ENCODE measurements at regions not wholly inside any gene's neighbourhood (a gene's known extent, or its start where the extent isn't known, plus 50 kb on each side); places are given as distances from the start of the nearest gene placed in this dataset.

DNA sequence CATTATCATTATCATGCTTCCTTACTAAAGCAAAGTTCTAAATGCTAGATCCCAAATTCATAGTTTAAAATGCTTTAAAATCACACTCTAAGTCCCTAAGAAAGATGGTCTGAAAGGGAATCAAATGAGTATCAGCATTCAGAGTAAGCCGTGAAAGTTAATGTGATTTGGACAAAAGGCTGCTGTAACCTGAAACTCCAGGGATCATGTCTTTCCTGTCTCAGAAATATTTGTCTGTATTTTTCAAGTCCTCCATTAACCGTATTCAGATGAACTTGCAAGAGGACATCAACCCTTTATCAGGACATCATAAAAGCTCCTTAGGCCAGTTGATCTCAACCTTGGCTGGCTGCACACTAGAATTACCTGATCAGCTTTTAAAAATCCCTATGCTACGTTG is 324.3 kb upstream of the PKDCC start:
- no peak for DNase-seq (ENCODE audit: low spot score)

DNA sequence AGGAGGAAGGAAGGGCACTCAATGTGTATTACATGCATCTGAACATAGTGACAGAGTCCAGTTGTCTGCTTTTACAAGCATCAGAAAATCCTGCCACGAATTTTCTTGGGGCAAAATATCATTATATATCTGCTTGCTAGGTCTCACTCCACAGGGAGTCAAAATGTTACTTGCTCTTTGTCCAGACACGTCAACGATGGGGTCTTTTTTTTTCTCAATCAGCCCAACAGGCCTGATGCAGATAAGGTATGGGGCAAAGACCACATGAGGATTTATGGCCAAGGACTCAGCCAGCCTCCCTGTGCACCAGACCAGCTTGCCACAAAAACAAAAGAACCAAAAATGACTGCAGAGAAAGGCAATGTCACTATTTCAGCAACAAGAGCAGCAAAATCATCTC is 323.4 kb upstream of the PKDCC start:
- DNase-seq (ENCODE audit: low spot score), result no peak

DNA sequence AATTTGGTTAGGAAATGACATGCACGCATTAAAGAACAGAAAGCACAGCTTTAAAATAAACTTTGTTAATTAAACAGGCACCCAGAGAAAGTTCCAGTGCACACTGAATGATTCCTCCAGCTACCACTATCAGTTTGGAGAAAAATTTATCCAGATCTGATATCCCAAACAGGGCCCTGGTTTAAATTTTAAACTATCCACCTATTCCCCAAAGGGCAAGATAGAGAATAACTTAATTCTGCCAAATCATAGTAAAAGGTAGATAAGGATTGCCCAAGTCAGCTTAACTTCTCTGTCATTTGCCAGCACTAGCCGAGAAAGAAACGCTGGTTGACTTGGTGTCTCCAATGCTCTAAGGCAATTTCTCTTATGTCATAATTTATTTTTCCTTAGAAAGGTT is 321.9 kb upstream of the PKDCC start:
- no peak for DNase-seq (ENCODE audit: low spot score)

DNA sequence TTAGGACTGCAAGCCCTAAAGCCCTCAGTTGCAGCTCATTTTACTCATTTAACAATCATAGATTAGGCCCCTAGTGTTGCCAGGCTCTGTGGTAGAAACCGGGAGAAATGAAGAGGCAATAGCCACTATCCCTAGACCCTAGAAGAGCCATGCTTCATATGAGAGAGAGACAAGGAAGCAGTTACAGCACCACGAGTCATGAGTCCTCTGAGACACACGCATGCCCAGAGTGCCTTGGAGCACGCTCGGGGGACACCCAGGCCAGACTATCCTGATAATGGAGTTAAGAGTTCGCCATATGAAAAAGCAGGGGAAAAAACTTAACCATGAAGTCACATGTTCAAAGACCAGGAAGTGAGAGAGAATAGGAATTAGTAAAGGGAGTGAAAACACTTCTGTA is 321.5 kb upstream of the PKDCC start:
- DNase-seq (ENCODE audit: low spot score), result no peak

DNA sequence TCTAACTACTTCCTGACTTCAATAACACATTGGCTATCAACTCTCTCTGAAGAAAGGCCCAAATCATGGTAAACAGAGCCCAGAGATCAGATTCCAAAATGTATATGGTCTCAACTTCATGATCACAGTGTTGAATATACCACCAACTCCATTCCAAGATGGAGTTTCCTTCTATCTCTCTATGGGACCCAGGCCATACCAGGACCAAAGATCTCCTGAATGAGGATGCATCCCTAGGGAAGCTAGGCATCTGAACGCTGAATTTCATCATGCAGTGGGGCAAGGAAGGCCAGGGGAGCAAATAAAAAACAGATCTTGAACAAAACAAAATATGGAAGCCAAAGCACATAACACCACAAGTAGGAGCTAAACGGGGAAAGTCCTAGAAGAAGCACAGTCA is 320.7 kb upstream of the PKDCC start:
- no peak for DNase-seq (ENCODE audit: low spot score)

DNA sequence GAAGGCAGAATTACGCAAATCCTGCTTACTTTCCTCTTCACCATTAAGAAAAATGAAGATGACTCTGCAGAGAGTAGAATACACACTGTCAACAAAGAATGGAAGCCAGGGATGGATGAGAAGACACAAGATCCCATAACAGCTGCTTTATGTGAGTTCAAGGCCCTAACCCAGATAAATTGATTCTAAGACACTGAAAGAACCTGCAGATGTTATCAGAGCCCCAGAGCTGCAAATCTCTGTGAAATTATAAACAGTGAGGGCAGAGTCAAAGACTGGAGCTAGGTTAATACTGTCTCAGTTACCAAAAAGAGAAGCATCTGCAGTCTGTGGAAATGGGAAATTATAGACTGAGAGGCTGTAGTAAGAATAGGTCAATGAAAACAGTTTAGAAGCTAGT is 320.1 kb upstream of the PKDCC start:
- DNase-seq (ENCODE audit: low spot score), result no peak

DNA sequence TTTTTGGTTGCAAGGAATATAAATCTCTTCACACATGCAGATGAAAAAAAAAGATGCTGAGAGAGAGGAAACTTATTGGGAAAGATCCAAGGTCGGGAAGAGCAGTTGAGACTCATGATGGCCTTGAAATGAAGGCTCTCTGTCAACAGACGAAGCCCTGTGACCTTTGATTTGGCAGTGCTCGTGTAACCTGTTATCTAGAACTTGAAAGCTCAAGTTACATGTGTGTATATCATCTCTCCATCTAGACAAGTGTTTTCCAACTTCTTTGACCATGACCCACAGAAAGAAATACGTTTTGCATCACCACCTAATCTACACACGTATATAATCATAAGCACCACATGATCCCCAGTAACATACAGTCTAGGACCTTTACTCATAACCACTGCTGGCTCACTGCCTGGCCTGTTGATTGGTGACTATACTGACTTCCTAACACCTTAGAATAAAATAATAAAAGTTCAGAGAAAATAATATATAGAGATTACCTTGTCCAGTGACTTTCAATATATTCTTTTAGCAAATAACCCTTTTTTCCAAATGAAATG is 319.0 kb upstream of the PKDCC start:
- DNase-seq (ENCODE audit: low spot score), result no peak

DNA sequence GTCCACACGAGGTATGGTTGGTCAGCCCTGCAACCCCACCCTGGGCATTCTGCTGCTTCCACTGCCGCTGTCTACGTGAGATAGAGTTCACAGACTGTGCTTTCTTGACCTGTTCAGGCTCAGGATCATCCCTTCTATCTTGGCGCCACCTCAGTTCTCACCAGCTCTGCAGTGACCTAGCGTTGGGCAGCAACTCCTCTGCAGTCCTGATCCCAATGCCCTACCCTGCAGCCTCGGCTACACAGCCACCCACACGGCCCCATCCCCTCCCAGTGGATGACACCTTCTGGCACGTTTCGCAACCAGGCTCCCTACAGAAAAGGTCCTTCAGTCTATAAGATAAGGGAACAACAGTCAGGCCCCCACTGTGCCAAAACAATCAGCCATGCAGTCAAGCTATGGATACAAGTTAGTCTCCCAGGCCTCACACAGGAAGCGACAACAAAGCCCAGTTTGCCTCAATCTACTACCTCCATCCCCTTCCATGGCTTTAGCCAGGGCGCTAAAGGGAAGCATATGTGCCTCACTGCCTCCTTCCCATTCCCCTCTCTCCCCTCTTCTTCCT is 317.9 kb upstream of the PKDCC start:
- DNase-seq (ENCODE audit: low spot score), result no peak

DNA sequence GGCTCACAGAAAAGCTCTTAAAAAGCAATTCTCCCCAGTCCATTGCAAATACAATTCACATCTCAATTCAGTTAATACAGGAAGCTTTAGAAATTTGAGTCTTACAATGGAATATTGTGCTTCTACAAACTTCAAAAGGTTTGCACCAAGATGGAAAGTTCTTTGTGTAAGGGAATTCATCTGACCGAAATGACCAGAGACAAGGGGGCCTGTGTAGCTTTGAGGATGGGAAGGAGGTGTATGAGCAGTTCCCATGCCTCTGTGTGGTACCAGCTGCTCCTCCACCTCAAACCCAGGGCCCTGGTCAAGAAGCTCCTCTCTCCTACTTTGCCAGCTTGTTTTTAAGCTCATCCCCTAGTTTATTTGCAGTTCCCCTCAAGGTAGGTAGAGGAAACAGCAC is 312.8 kb upstream of the PKDCC start:
- no peak for DNase-seq (ENCODE audit: low spot score)

DNA sequence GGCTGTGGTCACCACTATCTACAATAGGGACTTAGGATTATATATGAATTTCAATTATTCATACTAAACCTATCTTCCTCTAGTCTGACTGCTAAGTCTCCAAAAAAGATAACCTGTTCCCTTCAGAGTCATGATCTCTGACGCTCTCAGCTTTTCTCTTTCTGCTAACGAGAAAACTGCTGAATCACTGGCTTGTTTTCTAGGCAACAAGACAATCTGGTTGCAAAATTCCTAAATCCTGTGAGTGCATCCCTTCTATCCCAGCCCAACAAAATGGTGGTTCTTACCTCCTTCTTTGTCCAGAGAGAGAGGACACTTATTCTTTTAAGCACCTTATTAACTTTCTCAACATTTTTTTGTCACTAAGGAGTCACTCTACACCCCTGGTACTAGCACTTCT is 312.3 kb upstream of the PKDCC start:
- no peak for DNase-seq (ENCODE audit: low spot score)

DNA sequence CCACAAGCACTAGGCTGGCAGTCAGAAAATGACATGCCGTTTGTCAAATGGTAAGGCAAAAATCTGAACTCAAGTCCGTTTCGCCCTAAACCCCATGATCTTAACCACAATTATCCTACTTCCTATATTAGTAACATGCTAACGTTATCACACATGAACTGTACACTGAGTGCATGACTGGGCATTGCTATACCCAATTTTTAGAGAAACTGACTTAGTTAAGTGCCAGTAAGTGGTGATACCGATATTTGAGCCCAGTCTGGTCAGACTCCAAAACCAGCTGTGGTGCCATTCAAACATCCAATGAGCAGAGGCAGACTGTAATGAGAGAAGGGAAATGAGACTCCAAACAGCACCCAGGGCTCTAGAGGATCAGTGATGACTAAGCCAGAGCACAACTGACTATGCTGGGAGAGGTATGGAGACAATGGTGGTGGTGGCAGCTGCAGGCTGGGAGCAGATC is 311.7 kb upstream of the PKDCC start:
- no peak for DNase-seq (ENCODE audit: low spot score)

DNA sequence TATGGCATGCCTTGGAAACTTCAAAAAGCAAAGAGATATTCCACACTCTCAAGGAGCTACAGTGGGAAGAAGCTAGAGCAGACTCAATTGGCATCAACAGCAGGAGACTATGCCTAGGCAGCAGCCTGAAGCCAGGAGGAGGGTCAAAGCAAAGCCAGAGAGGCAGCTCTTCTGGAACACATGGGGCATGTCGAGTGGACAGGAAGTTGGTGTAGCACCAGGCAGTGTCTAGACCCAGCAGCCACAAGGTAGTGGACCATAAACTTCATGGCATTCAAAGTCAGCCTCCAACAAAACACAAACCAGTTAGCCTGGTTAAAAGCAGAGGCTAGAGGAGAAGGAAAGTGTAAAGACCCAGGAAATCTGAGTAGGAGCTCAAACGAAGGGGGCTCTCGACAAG is 311.2 kb upstream of the PKDCC start:
- DNase-seq (ENCODE audit: low spot score), result no peak

DNA sequence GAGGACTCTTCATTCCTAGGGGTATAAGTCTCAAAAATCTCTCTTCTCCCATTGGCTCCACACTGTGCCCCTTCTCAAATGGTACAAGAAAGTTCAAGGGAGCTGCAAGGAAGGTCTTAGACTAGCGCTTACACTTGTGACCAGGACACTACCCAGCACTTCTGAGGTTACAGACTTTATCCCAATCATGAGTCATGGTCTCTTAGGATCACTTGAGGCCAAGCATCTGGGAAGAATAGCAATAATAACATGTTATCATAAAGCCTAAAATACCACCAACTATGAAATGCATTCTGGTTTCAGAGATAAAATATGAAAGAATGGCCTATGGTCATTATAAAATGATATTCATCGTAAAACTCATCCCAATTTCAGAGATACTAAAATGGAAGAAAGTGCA is 309.9 kb upstream of the PKDCC start:
- DNase-seq (ENCODE audit: low spot score), result no peak

DNA sequence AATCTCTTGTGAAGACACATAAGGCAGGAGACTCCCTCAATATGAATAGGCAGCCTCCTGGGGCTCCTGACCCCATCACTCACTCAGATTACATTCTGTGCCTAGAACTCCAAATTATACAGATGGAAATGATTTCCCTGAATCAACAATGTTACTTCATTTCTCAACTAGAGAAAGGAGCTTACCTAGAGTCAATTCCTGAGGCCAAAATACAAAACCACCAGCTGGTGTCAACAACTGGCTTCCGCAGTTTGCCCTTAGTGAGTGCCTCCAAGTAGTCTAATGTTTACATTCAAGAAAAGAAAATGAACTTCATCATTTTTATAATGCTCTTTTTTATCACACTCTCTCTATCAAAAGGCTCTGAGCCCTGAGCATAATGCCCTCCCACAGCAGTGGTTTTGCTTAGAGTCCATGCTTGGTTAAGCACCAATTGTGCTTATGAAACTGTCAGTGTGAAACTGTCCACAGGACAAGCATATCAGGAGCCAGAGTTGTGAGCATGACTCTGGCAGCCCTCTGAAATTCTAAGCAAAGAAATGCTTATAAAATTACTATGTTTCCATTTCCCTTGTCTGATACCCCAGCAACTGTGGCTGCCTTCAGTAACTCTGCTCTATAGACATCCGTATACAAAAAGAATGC is 305.7 kb upstream of the PKDCC start:
- no peak for DNase-seq (ENCODE audit: low spot score)

DNA sequence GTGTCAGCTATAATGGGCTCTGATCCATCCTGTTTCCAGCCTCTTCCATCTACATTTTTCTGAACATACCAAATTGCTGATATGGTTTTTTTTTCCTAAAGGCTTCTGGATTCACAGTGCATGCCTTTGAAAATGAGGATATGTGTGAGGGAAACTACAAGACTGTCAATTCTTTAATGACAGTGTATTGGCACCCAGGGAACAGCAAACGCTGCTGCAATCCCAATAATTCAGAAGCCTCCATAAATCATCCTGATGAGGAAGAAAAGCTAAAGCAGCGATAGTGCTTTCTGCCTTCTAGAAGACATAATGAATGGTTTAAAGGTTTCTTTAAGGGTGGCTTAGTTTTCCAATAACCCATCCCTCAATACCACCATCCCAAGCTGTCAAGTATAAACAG is 304.5 kb upstream of the PKDCC start:
- DNase-seq (ENCODE audit: low spot score), result no peak

DNA sequence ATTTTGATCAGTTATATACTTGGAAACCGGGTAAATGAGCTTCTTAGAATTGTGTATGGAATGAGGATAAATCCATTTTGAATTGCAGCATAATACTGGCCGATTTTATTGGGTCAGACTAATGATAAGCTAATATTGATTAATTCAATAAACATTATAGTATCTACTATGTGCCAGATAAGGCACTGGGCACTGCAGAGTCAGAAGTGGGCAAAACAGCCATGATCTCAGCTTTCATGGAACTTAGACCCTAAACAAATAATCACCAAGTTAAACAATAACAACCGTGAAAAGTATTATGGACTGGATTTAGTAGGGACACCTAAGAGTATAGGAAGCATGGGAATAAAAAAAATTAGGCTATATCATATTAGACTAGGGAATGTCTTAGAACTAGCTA is 297.0 kb upstream of the PKDCC start:
- DNase-seq (ENCODE audit: low spot score), result no peak

DNA sequence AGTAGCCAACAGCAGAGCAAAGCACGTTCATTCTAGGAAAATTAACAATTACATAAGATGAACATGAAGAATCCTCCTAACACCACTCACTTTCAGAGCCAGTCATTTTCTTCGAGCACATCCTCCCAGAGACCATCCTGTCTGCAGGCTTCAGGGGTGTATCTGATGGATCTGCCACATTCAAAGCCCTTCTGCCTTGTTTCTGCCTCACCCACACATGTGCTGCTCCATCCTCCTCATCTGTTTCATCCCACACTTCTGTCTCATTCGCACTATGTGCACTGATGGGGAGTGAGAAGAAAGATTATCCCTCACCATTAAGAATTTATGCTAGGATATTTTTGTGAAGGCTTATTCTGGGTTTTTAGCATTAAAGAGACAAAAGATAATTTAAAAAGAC is 287.9 kb upstream of the PKDCC start:
- DNase-seq (ENCODE audit: low spot score), result no peak

DNA sequence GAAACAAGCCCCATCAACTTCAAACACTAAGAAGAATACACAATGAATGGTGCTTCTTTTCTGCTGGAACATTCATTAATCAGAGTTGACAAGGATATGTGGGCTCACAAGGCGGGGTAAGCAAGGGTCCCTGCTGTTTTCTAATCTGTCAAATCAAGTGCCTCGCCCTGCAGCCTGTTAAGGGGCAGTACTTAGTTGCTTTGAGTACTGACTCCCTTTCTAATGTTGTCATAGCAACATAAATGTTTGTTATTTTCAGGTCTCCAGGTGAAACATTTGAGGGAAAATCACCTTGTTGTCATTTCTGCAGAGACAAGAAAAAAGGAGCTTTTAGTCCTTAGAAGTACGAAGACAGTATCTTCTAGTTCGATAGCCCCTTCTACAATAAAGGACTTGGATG is 284.7 kb upstream of the PKDCC start:
- no peak for DNase-seq (ENCODE audit: low spot score)

DNA sequence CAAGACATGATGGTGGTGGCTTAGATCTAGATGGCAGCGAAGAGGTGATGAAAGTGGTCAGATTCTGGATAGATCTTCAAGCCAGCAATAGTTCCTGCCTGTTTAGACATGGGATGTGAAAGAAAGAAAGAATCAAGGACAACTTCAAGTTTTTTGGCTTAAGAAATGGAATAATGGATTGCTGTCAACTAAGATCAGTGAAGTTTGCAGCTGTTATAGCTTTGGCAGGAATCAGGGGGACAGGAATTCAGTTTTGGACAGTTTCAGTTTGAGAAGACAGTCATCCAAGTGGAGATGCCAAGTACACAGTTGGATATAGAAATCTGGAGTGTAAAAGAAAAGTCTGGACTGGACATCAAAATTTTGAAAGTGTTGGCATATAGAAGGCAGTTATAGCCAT is 283.7 kb upstream of the PKDCC start:
- no peak for DNase-seq (ENCODE audit: low spot score)

DNA sequence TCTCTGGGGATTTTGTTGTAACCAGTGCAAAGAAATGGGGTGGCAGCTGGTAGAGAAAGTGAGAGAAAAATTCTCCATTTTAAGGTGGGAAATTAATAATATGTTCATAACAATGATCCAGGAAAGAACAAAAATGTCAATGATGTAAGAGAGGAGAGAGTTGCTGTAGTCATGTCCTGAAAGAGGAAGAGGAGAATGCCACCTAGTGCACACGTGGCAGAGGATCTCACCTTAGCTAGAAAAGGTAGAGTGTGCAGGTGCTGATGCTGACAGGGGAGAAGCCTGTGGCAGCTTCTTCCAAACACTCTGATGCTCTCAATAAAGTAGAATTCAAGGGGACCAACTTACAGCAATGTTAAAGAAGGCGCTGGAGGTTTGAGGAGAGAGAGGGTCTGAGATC is 282.9 kb upstream of the PKDCC start:
- no peak for DNase-seq (ENCODE audit: low spot score)

DNA sequence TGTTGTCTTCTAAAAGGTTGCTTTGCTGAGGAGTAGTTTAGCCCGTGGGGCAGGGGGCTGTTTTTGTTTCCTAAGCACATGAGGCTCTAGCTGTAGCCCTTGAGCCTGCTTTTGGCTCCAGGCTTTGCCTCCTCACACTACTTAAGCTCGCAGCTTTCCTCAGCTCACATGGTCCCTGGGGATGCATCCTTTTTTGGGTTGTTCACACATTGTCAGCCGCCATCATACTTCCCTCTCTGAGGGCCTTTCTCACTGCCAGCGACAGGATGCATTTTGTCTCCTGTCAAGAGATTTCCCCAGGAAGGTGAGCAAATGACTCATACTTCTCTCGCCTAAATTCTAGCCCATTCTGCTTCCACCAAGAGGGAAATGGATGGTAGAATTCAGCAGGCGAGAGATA is 279.5 kb upstream of the PKDCC start:
- no peak for DNase-seq (ENCODE audit: low spot score)

DNA sequence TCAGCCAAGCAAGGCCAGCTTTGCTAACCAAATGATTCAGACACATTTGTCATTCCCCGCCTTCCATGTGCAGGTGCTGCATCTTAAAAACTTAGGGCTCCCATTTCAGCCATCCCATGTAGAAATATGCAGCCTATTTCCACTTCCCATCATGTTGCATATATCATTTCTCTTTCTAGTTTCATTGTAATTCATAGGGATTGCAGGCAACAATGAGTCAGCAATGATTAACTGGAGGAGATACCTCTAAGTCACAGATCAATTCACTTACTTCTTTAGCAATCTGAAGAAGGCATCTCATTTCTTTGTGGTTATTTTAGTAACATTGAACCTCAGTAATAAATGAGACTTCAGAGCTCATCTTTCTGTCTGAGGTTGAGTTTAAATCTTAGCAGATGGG is 276.1 kb upstream of the PKDCC start:
- DNase-seq (ENCODE audit: low spot score), result no peak

DNA sequence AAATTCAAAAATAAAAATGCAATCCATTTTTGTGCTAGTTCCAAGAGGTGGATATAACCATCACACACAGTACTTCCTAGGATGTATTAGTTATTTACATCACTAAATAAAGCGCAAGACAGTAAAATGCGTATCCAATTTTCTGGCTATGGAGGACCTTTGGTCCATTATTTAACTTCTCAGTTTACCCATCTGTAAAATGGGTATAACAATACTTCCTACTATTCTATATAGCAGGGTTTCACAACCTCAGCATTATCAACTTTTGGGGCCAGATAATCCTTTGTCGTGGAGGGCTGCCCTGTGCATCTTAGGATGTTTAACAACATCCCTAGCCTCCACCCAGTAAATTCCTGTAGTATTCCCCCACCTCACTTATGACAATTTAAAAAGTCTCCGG is 275.1 kb upstream of the PKDCC start:
- no peak for DNase-seq (ENCODE audit: low spot score)

DNA sequence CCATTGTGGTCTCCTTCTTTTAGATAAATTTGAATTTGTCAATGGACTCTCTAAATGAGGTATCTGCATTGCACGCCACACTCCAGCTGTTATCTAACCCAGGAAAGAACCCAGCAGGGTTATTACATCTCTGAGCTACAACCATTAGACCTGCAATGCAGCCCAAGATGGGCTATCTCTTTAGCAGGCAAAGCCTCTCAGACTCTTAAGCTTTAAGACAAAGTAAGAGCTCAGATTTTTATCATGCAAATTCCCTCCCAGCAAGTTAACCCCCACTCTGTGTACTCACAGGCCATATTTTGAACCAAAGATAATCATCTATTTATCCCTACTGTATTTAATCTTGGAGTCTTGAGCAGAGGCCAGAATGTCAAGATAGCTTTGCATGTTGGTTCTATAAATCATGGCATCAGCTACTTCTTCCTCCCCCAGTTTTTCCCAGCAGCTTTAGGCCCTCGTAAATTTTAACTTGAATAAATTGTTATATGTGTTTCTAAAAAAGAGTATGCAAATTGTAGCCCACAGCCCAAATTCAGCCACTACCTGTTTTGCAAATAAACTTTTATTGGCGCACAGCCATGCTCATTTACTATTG is 273.7 kb upstream of the PKDCC start:
- no peak for DNase-seq (ENCODE audit: low spot score)

All from ureter (tissue), 1 donor.